Activated CD4-positive, alpha-beta T cell treated with anti-CD3 and anti-CD28 coated beads, Interleukin-2, amount 10 ng/mL, durations not matched to agents 24 days and 14 days (primary cell): ENCODE measurements at regions not wholly inside any gene's neighbourhood (a gene's known extent, or its start where the extent isn't known, plus 50 kb on each side); places are given as distances from the start of the nearest gene placed in this dataset.
A peak's percentile ranks its signal among the peaks of the same experiment; 100 is the strongest.
"Not testable (repeated sequence)": the region's sequence is repeated elsewhere in the genome, so short reads cannot be mapped to it uniquely, and the experiment has no call there.

Source experiments
- DNase-seq: peaks from one replicate; pipeline ENCODE4 v3.0.0; 2022
- H3K27ac Mint-ChIP-seq: one replicate; pipeline ENCODE4 v1.8.0; 2022; ENCODE audit warnings: mild to moderate bottlenecking, mixed read lengths
- H3K27me3 Mint-ChIP-seq: one replicate; pipeline ENCODE4 v1.8.0; 2022; ENCODE audit warnings: mixed read lengths
- H3K36me3 Mint-ChIP-seq: one replicate; pipeline ENCODE4 v1.8.0; 2022; ENCODE audit warnings: low read depth, mild to moderate bottlenecking, mixed read lengths
- H3K4me1 Mint-ChIP-seq: one replicate; pipeline ENCODE4 v1.8.0; 2021; ENCODE audit warnings: mixed read lengths
- H3K4me3 Mint-ChIP-seq: one replicate; pipeline ENCODE4 v1.8.0; 2022; ENCODE audit warnings: mild to moderate bottlenecking, moderate library complexity, mixed read lengths
- H3K9me3 Mint-ChIP-seq: one replicate; pipeline ENCODE4 v1.8.0; 2021; ENCODE audit warnings: mixed read lengths
- intact Hi-C: fragments of 100-400 bp; cut with micrococcal nuclease; formaldehyde crosslinking; loops from one replicate; pipeline ENCODE4 v1.15.1; 2023

DNA sequence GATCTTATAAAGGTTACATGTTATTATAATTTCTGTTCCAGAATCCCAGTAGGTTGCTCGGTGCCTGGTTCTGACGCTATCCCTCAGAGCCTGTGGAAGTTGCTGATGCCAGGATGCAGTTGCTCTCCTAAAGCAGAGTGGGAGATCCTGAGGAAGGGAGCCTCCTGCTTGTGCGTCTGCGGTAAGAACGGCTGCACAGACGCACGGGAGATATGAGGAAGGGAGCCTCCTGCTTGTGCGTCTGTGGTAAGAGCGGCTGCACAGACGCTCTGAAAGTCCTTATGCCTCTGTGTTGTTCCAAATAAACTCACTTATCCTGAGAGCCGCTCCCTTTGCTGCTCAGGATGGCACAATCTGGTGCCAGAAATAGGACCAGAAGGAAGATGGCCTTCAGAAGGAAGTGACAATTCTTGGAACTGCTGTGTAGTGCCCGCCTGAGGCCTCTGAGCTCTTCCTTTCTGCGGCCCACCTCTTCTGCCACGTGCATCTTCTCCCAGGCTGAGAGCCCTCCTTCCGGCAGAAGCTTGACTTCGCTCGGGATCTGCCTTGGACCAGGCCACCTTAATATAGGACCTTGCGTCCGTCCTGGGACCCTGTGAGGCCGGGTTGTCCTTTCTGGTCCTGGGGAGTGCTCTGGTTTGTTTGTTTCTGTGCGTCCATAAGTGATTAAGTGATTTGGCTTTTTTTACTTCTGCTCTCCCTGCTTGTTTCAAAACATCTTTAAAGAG, 89.5 kb downstream of the RTP5 start:
- H3K27ac Mint-ChIP-seq, result no peak overlapping the region
- intact Hi-C loops, result no loop called here
- no peak for DNase-seq
- H3K27me3 Mint-ChIP-seq, result no peaks in the 10 kb centered on the region
- H3K9me3 Mint-ChIP-seq, result no peaks in the 10 kb centered on the region
- H3K4me3 Mint-ChIP-seq, result no peak overlapping the region
- H3K36me3 Mint-ChIP-seq, result peaks cover 2% of the 10 kb centered on the region
- H3K4me1 Mint-ChIP-seq, result no peaks in the 10 kb centered on the region

DNA sequence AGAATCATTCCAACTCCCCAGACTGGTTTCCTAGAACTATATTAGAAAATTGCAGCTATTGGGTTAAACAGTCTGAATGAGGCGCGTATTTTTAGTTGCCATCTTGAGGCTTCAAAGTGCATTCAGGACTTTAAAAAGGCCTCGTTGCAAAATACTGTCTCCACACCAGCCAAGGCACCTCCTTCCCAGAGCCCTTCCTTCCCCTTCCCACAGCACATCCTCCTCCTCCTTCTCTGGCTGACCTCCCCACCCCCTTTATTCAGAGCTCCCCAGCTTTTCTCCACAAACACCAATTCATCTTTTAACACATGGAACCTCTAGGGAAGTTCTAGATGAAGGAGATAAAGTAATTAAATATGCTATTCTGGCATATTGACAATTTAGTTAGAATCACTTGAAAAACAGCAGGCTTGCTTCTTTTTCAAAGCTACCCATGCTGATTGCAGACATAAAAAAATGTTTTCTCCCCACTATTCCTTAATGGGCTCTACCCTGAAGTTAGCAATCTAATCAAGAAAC, 90.3 kb downstream of the RTP5 start:
- H3K9me3 Mint-ChIP-seq, result no peaks in the 10 kb centered on the region
- H3K4me1 Mint-ChIP-seq, result no peaks in the 10 kb centered on the region
- DNase-seq, result no peak
- intact Hi-C loops, result no loop called here
- no peak overlapping the region for H3K27ac Mint-ChIP-seq
- peaks cover 2% of the 10 kb centered on the region for H3K36me3 Mint-ChIP-seq
- H3K4me3 Mint-ChIP-seq, result no peak overlapping the region
- H3K27me3 Mint-ChIP-seq, result no peaks in the 10 kb centered on the region

DNA sequence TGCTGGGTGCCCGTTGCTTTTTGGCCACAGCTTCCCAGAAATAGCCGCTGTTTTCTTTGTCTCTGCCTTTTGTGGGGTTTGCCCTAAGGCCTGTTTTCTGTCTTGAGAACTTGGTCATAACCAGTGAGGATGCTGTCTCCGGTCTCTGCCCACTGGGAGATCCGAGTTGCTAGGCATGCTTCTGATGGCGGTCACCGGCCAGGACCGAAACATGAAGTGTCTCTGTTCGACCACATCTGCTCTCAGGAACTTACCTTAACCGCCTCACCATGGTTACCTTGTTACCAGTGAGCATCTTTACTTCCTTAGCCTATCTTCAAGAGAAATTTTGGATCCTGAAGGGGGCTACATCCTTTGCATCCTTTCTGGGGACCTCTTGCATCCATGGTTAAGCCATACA, 91.9 kb downstream of the RTP5 start:
- Mint-ChIP-seq H3K36me3 (peaks cover 2% of the 10 kb centered on the region), H3K4me3 (no peak overlapping the region), H3K27ac (no peak overlapping the region), H3K4me1 (peaks cover 12% of the 10 kb centered on the region), H3K27me3 (no peaks in the 10 kb centered on the region), H3K9me3 (no peaks in the 10 kb centered on the region)
- intact Hi-C loops, result no loop called here
- no peak for DNase-seq

DNA sequence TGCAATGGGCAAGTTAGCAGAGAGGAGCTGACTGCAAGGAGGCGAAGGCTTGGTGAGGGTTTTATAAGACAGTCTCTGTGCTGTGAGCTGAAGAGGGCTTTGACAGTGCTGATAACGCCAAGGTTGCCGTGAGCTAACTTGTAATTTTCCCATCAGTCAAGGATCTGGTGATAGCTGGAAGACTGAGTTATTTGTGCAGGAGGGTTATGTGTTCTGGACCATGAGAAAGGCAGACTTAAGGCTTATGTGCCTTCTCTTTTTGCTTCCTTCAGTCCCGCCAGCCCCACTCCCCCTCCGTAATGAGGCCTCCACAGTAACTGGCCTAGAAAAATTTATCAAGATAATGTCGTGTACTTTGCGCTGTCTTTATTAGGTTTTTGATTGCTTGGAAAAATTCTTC, 94.6 kb downstream of the RTP5 start:
- DNase-seq, result no peak
- H3K4me3 Mint-ChIP-seq, result no peak overlapping the region
- no peaks in the 10 kb centered on the region for H3K27me3 Mint-ChIP-seq
- H3K4me1 Mint-ChIP-seq, result peaks cover 18% of the 10 kb centered on the region
- H3K27ac Mint-ChIP-seq, result no peak overlapping the region
- H3K36me3 Mint-ChIP-seq, result peaks cover 4% of the 10 kb centered on the region
- H3K9me3 Mint-ChIP-seq, result peaks cover 6% of the 10 kb centered on the region
- intact Hi-C loops, result no loop called here

DNA sequence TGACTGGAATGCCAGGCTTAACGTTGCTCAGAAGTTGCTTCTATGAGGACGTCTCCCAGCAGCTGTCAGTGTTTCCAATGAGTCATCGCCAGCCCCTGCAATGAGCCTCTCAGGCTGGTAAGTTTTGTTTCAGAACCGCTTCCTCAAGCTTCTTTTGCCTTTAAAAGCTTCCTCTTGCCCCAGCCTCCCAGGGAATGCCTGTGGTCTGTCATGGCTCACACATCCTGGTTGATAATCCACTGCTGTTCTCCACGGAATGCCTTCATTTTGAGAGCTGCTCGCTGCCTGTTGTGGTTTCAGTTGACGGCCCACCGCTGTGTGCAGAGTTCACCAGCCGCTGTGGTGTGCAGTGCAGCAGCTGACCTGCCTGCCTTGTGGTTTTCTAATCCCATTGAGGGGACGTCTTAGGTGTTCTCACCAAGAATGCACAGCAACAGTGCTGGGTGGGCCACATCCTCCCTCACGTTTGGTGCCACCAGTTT, 96.4 kb downstream of the RTP5 start:
- Mint-ChIP-seq H3K36me3 (peaks cover 4% of the 10 kb centered on the region), H3K27me3 (no peaks in the 10 kb centered on the region), H3K4me3 (peak overlapping the region; percentile 77), H3K4me1 (peaks cover 18% of the 10 kb centered on the region), H3K27ac (peak overlapping the region; percentile 86), H3K9me3 (peaks cover 10% of the 10 kb centered on the region)
- DNase-seq, result peak; percentile 79
- intact Hi-C loops, result no loop called here

DNA sequence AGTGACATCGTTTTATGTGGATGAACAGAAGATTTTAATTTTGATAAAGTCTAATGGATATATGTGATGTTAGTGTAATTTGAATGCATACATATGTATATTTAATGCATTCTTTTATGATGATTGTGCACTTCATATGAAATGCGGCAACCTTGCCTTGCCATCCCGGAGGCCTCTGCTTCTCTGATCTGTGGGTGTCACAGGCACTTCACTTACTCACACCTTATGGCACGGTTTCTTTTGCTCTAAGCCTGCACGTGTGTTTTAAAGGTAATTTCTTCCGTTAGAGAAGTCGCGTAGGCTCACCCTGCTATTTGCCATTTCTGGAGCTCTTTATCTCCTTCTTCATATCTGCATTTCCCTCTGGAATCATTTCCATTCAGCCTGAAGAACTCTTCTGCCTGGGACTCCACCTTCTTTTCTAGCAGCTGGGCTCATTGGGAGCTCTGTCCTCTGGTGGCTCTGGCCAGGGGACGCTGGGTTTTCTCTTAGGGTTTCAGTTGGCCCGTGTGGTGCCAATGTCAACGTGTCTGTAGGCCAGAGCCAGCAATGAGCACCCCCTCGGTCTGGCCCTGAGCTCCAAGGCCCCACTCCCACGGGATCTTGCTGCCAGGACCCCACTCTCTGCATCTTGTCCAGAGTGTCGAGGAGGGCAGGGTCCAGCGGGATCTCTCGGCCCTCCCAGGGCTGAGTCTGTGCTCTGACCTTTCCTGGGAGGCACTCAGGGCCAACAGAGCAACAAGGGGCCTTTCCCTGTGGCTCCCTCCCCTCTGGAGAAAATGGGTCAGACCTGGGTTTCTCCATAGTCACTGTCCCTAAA, 97.3 kb downstream of the RTP5 start:
- peak overlapping the region; percentile 86 for H3K27ac Mint-ChIP-seq
- intact Hi-C loops, result no loop called here
- no peaks in the 10 kb centered on the region for H3K27me3 Mint-ChIP-seq
- H3K4me3 Mint-ChIP-seq, result peak overlapping the region; percentile 77
- peaks cover 10% of the 10 kb centered on the region for H3K9me3 Mint-ChIP-seq
- DNase-seq, result no peak
- peaks cover 4% of the 10 kb centered on the region for H3K36me3 Mint-ChIP-seq
- H3K4me1 Mint-ChIP-seq, result peaks cover 18% of the 10 kb centered on the region

DNA sequence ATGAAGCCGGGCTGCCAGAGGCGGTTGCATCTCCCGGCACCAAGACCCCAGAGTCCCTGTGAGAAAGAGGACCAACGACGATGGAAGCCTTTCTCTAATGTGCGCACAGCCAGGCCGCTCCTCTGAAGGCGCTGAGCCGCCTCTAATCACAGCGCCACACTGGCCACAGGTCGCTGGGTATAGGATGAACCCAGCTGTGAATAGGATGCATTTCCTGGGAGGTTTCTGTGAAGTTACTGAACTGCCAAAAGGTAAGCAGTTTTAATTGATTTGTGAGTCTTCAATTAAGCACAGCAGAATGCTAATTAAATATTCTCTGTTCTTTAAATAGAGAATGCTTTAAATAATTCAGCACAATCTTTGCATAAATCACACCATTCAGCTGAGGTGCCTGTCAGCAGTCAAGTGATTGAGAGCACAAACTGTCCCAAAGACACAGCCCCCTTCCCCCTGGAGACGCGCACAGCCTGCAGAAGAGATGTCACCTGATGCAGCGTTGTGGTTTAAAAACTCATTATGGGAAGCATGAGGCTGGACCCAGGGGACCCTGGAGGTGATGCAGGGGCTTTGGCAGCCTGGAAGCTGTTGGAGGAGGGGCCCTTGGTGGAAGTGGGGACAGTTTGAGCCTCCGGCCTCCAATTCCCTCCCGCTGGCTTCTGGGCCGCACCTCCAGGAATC, 98.1 kb downstream of the RTP5 start:
- no peak overlapping the region for H3K4me3 Mint-ChIP-seq
- H3K36me3 Mint-ChIP-seq, result peaks cover 6% of the 10 kb centered on the region
- H3K27me3 Mint-ChIP-seq, result no peaks in the 10 kb centered on the region
- peaks cover 10% of the 10 kb centered on the region for H3K9me3 Mint-ChIP-seq
- intact Hi-C loops, result no loop called here
- no peak overlapping the region for H3K27ac Mint-ChIP-seq
- no peak for DNase-seq
- H3K4me1 Mint-ChIP-seq, result peaks cover 18% of the 10 kb centered on the region

DNA sequence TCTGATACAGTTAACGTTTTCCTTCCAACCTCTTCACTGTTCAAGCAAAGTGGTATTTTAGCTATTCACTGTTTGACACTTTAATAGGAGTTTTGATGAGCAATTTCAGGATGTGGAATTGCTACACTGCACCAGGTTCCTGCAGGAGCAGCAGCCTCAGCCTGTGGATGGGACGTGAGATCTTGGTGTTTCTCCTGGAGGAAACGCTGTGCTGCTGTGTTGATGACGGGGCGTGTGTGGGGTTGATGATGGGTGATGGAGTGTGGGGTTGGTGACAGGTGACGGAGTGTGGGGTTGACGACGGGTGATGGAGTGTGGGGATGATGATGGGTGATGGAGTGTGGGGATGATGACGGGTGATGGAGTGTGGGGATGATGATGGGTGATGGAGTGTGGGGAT, 98.9 kb downstream of the RTP5 start:
- intact Hi-C loops, result no loop called here
- peaks cover 6% of the 10 kb centered on the region for H3K36me3 Mint-ChIP-seq
- H3K9me3 Mint-ChIP-seq, result peaks cover 10% of the 10 kb centered on the region
- no peak overlapping the region for H3K4me3 Mint-ChIP-seq
- peaks cover 18% of the 10 kb centered on the region for H3K4me1 Mint-ChIP-seq
- no peak overlapping the region for H3K27ac Mint-ChIP-seq
- DNase-seq, result no peak
- no peaks in the 10 kb centered on the region for H3K27me3 Mint-ChIP-seq

DNA sequence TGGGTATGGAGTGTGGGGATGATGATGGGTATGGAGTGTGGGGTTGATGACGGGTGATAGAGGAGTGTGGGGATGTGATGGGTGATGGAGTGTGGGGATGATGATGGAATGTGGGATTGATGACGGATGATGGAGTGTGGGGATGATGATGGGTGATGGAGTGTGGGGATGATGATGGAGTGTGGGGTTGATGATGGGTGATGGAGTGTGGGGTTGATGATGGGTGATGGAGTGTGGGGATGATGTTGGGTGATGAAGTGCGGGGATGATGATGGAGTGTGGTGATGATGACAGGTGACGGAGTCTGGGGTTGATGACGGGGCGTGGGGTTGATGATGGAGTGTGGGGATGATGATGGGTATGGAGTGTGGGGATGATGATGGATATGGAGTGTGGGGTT, 99.7 kb downstream of the RTP5 start:
- H3K4me3 Mint-ChIP-seq, DNase-seq, H3K27ac Mint-ChIP-seq, H3K27me3 Mint-ChIP-seq, intact Hi-C loops, H3K36me3 Mint-ChIP-seq: not testable (repeated sequence)
- Mint-ChIP-seq H3K9me3 (peaks cover 10% of the 10 kb centered on the region), H3K4me1 (peaks cover 18% of the 10 kb centered on the region)

DNA sequence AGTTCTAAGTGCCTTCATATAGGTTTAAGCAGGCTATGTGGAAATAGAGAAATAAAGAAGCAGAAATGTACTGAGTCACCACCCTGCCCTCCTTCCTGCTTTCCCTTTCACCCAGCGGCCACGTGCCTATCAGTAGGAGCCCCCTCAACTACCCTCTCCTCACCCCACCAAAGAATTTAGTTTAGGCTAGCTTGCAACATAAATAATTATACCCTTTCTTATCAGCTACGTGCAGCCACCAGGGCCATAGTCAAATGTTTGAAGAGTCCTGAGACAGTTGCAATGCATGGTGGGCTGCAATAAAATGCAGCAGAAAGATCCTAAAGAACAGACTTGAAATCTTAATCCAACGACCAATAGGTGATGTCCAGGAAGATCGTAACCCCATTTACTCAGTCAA, 101.2 kb downstream of the RTP5 start:
- H3K27ac Mint-ChIP-seq, result no peak overlapping the region
- peaks cover 10% of the 10 kb centered on the region for H3K9me3 Mint-ChIP-seq
- peaks cover 12% of the 10 kb centered on the region for H3K4me1 Mint-ChIP-seq
- intact Hi-C loops, result no loop called here
- peaks cover 6% of the 10 kb centered on the region for H3K36me3 Mint-ChIP-seq
- no peak overlapping the region for H3K4me3 Mint-ChIP-seq
- no peak for DNase-seq
- no peaks in the 10 kb centered on the region for H3K27me3 Mint-ChIP-seq

DNA sequence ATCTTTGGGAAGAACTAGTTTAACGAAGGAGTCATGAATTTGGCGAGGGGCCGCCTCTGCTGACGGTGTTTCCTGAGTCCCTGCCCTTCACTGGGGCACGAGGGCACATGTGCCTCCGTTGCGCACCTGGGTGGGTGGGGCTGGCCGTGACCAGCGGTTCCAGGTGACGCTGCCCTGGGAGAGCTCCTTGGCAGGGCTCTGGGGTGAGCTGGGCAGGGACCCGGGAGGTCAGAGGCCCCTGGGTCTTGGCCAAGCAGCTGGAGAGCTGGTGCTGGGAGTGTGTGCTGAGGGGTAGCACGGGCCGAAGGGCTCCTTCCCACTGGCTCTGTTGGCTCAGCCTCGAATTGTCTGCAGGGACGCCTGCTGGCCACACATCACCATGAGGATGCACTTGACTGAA, 104.6 kb downstream of the RTP5 start:
- Mint-ChIP-seq H3K4me3 (no peak overlapping the region), H3K4me1 (no peaks in the 10 kb centered on the region), H3K27me3 (no peaks in the 10 kb centered on the region), H3K9me3 (peaks cover 5% of the 10 kb centered on the region), H3K27ac (no peak overlapping the region), H3K36me3 (peaks cover 2% of the 10 kb centered on the region)
- intact Hi-C loops, result no loop called here
- DNase-seq, result no peak

DNA sequence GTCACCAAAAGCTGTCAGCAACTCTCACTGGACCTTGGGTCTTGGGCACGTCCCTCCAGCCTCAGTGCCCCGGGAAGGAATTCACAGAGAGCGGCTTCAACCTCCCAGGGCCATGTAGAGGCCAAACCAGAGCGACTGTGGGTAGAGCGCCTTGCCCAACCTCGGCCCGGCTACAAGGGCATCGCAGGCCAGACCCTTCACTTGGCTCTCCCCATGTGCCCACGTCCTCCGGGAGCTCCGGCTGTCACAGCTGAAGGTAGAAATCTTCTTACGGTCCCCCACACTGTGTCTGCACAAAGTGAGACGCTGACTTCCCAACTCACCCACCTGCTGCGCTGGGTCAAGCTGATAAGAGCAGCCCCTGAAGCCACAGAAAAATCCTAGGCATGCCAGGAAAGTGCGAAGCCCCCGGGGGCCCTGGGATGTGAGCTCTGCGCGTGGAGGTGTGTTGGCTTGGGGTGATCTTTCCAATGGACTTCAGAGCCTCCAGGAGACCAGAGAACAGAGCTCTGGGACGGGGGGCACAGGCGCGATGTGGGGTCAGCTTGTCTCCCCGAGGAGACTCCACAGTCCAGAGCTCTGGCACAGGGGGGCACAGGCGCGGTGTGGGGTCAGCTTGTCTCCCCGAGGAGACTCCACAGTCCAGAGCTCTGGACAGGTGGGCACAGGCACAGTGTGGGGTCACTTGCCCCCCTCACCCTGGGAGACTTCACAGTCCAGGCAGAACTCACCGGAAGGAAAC, 105.5 kb downstream of the RTP5 start:
- no peaks in the 10 kb centered on the region for H3K4me1 Mint-ChIP-seq
- H3K36me3 Mint-ChIP-seq, result peaks cover 2% of the 10 kb centered on the region
- intact Hi-C loops, result no loop called here
- no peak for DNase-seq
- H3K4me3 Mint-ChIP-seq, result no peak overlapping the region
- no peaks in the 10 kb centered on the region for H3K27me3 Mint-ChIP-seq
- H3K9me3 Mint-ChIP-seq, result no peaks in the 10 kb centered on the region
- no peak overlapping the region for H3K27ac Mint-ChIP-seq

DNA sequence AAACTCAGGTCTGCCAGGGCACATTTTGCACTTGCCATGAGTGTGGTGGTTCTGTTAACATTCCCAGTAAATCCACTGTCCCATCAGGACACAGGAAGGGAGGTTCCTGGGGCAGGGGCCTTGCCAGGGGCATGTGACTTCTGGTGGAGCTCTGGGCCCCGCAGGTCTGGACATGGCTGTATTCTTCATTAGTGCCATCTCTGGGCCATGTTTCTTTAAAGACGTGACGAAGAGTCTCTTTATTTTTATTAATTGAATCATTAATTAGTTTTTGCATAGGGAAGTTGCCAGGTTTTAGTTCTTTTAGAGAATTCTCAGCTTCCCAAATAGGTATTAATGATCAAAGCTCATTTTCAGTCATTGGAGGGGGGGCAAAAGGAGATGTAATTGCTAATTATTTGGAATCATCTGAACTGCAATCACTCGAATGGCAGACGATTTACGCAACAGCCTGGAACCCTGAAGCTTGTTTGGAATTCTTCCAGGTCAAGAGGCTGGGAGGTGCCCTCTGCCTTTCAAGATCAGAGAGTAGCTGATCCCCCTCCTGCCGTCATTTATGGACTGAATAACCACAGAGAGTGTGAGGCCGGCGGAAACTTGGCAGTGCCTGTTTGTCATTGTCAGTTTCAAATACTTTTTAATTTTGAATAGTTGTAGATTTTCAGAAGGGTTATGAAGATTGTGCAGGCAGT, 106.2 kb downstream of the RTP5 start:
- peaks cover 2% of the 10 kb centered on the region for H3K36me3 Mint-ChIP-seq
- DNase-seq, result no peak
- H3K27me3 Mint-ChIP-seq, result no peaks in the 10 kb centered on the region
- H3K9me3 Mint-ChIP-seq, result no peaks in the 10 kb centered on the region
- no peaks in the 10 kb centered on the region for H3K4me1 Mint-ChIP-seq
- H3K27ac Mint-ChIP-seq, result no peak overlapping the region
- H3K4me3 Mint-ChIP-seq, result no peak overlapping the region
- intact Hi-C loops, result no loop called here
